Activated T-cell treated with anti-CD3 and anti-CD28 coated beads for 24 hours (primary cell): ENCODE measurements at regions not wholly inside any gene's neighbourhood (a gene's known extent, or its start where the extent isn't known, plus 50 kb on each side); places are given as distances from the start of the nearest gene placed in this dataset.

Experiments
- DNase-seq: peaks from one replicate; pipeline ENCODE4 v3.0.0-alpha.2; 2020; ENCODE audit warnings: low read depth

DNA sequence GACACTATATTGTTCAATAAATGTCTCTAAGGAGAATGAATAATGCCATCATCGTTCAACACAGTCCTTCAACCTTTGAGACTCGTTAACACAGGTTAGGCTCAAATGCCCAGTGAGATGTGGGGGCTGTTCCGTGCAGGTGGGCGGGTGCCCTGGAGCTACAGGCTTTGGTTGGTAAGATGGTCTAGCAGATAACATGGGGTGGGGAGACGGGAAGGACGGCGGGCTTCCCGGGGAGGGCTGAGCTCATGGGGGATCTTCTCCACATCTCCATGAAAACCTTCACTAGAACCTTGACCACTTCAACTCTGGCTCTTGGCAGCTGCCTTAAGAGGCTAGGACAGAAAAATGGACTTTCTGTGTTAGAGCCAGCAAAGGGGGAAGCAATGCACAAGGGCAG, 134.1 kb upstream of the TCERG1L start:
- no peak for DNase-seq

DNA sequence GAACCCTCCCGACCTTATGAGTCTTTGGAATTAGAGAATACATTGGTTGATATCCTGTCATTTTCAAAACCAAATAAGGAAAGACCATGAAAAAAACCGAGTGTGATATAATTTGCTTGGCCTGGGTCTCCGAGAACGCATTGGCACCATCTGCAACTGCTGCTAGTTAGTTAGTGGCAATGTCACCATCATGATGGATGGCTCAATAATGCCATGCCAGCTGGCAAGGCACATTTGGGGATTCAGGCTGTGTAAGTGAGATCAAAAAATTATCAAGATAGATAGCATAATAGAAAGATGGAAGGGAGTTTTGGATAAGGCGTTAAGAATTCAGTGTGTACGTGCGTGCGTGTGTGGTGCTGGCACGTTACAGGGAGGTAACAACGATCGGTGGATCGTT, 134.7 kb upstream of the TCERG1L start:
- no peak for DNase-seq

DNA sequence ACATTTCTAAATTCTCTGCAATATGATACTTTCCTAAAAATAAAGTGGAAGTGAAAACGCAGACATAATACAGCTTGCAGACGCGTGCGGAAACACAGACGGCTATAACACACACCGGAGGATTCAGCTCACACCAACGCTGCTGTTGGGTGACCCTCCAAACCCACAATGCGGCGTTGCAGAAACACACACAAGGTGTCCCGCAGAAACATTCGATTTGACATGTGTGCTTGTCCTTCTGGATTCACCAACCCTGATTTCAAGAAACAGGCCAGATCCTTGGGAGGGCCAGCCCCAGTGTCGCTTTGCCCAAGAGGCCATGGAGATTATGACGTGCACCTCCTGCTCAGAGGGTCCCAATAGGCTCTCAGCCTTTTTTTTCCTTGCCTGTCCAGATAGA, 136.7 kb upstream of the TCERG1L start:
- no peak for DNase-seq

DNA sequence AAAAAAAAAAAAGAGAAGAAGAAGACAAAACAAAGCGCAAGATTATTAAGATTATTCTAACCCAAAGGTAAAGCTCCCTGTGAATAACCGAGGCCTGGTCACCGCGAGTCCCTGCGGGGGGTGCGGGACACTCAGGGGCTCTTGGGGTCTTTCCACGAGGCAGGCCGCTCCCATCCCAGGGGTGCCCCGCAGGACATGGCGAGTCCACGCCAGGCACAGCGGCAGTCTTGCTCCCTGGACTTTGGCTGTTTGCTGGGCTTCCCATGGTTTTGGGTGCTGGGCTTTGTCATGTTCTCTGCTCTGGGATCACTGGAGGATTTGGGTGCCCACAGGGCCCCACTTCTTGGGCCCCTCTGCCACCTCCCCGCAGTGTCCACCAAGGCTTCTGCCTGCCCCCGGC, 137.4 kb upstream of the TCERG1L start:
- no peak for DNase-seq

DNA sequence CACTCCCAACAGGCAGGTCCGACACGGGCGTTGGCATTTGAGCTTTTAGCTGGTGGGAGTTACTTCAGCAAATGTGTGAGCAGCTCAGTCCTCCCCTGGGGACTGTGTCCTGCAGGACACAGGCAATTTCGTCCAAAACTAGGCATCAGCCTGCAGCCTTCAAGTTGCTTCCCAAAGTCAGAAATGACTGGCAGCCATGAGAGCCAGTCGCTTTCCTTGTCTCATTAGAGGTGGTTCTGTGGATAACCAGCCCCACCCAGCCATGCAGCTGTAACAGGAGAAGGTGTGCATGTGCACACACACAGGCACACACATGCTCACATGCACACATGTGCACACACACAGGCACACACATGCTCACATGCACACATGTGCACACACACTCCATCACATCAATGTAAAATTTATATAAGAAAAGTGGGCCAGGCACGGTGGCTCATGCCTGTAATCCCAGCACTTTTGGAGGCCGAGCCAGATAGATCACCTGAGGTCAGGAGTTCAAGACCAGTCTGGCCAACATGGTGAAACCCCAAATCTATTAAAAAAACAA, 138.8 kb upstream of the TCERG1L start:
- no peak for DNase-seq

DNA sequence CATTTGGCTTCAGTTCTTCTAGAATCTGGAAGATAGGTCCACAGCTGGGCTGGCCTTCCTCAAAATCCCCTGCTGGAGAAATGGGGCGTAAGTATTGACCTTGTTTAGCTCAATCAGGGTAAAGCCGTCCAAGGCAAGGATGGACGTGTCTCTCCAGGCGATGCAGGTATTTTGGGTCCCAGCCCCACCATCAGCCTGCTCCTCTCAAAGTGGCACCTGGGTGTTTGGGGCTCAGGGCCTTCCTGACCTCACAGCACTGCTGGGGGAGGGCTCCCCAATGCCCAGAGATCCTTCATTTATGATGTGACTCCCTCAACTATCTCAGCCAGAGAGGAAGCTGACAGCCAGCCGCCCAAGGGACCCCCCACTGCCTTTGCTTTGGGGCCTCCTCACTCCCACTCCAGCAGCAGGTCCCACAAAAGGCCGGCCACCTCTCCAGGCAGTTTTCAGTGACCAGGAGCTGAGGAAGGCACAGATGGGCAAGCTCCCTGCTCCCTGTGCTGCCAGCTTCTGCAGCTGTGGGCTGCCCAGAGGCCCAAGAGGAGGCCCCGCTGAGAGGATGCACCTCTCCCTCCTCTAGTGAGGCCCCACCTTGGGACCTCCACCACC, 140.0 kb upstream of the TCERG1L start:
- DNase-seq: no peak

DNA sequence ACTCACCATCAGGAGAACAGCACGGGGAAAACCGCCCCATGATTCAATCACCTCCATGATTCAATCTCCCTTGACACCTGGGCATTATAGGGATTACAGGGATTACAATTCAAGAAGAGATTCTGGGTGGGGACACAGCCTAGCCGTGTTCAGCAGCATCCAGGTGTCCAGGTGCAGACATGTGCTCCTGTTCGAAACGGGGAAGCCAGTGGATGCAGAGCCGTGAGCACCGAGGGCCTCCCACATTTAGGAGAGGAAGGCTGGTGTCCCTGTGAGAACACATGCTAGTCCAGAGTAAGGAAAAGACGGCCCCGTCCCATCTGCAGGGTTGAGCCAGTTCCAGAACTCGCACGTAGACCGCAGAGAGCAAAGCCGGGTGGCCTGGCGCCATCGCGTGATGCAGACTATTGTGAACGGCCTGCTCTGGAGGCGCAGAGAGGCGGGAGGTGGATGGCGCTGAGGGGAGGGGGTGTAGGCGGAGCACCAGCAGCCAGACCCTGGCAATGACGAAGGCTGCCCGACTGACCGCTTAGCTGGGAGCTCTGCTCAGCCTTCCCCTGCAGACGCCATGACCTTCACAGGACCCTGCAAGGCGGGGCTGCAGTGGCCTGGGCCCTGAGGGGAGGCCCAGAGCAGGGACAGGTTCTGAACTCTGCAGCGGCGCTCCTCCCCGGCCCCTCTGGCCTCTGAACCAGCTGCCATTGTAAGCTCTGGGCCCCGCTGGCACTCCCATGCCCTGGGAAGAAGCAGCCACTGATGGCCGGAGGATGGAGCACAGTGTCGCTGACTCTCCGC, 141.6 kb upstream of the TCERG1L start:
- no peak for DNase-seq

DNA sequence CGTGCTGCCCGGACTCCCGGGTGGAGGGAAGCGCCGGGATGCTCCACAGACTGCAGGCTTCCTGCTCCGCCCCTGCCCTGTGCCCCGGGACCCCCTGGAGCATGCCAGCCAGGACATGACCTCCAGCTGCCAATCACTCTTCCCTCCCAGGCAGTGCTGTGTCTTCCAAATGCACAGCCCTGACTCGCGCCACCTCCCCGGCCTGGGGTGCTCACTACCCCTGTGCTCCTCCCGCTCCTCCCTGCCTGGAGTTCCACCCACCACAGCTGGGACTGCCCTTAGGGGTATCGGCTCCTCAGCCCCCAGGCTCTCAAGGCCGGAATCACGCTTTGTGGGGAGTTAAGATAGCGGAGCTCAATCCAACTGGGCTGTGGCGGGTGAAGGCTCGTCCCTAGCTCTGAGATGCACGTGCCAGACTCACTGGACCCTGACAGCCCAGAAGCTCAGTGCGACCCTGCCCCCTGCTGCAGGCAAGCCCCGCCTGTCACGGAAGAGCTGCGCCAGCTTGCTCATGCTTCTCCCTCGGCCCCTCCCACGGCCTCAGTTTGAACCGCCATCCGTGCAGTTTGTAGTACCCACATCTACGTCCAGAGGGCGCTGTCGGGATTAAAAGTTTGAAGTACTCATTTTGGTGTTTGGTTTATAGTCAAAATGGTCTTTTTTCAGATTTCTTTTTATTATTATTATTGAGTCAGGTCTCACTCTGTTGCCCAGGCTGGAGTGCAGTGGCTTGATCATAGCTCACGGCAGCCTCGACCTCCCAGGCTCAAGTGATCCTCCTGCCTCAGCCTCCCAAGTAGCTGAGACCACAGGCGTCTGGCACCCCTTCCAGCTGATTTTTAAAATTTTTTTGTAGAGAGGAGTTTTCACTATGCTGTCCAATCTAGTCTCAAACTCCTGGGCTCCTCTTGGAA, 142.5 kb upstream of the TCERG1L start:
- DNase-seq: peak; percentile 63

DNA sequence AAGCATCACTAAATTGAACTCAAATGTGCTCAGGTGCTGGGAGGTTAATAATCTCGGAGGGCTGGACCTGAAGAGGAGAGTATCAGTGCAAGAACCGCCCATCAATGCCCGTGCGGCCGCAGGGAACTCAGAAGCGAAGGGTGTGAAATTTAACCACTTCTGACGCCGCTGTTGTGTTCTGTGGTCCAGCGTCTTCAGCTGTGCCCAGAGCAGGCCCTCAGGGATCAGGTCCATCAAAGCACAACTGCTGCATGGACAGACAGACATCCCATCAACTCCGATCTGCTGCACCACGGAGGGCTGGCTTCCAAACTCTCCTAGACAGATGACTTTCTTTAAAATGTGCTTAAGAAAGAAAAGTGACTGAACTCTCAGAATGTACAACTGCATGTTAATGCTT, 144.9 kb upstream of the TCERG1L start:
- DNase-seq: no peak

DNA sequence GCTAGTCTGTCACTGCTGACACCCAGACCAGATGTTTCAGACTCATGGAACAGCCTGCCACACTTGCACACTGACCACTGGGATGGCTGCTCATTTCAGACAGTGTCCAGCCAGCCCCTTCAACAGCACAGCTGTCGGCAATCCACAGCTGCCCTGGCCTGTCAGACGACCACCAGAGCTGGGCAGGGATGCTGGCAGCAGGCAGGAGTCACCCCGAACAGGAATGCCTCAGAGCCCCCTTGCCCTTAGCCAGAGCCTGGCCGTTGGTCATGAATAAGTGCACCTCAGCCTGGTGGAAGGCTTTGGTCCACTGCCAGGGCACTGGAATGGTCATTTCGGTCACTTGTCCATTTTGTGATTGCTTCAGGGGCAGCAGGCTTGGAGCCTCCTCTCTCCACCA, 149.6 kb upstream of the TCERG1L start:
- no peak for DNase-seq

DNA sequence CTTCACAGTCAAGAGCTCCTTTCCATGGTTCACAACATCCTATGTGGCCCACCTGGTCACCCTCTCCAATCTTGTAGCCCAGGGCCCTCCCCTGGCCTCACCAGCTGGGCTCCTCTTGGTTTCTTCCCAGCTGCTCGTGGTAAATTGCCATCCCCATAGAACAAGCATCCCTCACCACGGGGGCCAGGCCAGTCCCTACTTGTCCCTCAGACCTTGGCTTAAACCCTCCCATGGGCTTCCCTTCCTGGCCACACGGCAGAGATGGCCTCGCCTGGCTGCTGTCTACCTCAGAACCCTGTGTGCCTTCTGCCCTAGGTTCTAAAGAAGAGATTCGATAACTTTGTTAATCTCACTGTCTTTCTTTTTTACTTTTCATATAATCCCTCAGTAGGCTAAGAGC, 153.3 kb upstream of the TCERG1L start:
- DNase-seq: no peak

DNA sequence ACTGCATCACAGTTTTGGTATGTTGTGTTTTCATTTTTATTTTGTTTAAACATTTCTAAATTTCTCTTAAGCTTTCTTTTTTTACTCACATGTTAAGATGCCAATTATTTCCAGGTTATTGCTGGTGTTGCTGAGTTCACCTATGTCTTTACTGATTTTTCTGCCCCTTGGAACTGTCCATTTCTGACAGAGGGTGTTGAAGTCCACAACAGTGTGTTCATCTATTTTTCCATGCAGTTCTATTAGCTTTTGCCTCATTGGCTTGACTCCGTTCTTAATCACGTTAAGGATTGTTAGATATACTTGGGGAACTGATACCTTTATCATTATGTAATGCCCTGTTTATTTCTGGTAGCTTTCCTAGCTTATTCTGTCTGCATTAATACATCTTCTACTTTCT, 158.0 kb upstream of the TCERG1L start:
- DNase-seq: no peak

DNA sequence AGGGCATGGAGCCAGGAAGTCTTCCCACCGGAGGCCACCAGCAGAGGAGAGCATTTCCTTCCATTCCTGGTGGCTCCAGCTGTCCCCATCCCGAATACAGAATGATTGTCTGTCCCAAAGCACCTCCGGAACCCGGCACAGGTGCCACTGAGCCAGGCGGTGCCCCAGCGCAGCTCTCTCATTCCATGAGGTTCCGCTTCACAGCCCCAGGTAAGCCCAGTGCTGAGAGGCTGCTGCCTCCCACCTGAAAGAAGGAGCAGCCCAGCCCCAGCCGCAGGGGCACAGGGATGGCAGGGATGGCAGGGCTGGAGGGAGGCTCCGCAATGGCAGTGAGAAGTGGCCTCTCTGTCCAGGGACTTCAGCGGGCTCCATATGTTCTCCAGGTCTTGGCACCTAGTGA, 162.1 kb upstream of the TCERG1L start:
- DNase-seq: no peak

DNA sequence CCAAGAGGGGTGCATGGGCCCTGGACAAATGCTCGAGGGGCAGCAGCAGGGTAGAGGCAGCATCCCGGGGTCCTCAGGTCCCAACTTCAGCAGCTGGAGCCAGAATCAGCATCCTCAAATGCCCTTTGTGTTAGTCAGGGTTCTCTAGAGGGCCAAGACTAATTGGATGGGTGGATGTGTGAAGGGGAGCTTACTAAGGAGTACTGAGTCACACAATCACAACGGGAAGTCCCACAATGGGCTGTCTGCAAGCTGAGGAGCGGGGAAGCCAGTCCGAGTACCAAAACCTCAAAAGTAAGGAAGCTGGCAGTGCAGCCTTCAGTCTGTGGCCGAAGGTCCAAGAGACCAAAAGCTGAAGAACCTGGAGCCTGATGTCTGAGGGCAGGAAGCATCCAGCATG, 162.9 kb upstream of the TCERG1L start:
- no peak for DNase-seq

DNA sequence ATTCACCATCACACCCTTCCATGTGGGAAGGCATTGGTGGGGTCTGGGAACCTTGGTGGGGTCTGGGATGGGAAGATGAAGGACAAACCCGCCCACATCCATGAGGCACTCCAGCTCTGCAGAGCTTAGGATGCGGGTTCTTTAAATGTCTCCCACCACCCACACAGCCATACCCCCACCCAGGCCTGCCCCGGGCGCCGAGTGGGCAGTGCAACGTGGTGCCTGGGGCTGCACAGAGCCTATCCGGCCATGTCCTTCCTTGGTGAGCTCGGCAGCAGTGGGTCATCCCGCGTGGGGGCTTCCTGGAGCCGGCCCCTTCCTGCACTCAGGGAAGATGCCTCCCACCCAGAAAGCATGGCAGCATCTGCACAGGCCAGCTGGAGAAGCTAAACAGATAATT, 163.5 kb upstream of the TCERG1L start:
- no peak for DNase-seq

DNA sequence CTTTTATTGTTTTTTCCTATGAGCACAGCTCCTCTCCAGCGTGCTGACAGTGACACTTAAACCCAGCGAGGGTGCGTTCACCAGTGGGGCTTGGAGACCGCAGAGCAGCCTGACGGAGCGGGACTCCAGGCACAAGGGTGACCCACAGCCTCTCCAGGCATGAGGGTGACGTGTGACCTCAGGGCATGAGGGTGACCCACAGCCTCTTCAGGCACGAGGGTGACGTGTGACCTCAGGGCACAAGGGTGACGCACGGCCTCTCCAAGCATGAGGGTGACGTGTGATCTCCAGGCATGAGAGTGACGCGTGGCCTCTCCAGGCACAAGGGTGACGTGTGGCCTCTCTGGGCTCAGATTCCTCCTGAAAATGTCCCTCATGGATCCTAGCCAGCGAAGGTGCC, 164.3 kb upstream of the TCERG1L start:
- DNase-seq: no peak

DNA sequence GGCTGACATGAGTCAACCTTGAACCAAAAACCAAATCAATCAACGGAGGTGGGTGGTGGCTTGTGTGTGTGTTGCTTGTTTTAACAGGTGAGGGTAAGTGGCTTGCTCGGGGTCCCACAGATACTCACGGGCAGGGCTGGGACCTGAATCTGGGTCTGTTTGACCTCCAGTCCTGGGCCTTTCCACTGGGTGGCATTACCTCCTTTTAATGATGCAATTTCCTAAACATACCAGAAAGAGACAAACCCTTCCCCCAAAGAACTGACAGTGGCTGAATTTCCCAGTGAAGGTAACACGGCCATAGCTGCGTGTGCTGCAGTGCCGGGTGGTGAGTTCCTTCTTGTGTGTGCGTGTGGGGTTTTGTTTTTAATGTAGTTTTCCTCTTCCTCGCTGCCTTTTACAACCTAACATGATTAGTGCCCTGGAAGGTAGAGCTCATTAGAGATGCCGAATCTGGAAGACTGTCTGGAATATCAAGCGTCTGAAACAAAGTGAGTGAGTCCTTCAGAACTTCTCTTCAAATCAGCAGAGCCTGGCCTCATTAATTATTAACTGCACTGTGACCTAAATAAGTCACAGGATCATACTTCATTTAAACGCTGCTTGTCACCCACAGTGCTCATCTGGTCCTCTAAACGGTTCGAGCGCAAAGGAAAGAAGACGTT, 166.1 kb upstream of the TCERG1L start:
- DNase-seq: no peak

DNA sequence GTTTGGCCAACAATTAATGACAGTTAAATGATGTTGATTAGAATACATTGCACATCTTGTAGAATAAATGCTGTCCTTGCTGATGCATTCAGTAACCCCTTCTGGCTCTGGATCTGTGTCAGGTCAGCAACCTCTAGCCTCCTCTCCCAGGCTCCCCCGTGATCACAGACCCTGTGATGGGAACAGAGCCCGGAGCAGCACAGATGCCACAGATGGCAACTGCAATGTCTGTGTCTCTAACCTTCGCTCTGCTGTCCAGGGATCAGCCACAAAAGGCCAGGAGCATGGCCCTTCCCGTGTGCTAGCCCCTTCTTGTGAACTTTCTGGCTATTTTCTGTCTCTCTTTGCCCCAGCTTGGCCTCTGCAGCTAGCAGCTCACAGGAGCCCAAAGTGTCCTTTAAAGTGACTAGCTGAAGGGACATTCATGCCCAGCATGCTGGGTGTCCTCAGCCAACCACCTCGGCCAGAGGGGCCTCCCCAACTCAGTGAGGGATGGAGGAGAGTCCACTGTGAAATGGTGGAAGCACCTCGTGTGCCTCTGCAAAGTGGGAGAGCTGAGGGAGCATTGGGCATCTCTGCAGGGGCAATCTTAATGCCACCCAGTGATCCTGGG, 167.0 kb upstream of the TCERG1L start:
- no peak for DNase-seq

DNA sequence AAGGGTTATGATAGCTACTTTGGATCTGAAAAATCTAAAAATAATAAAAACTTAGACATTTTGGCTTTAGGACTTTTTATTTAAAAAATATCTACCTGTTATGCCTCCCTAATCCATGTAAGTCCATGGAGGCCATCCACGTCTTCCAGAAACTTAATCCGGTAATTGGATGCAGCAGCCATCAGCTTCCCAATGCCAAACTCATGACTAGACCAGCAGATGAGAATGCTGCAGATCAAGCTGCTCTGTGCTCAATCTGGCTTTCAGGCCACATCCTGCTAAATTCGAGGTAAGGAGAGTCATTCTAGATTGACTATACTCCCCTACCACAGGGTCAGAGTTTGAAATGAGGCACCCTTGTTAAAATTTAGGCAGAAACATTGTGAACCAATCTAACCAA, 168.5 kb upstream of the TCERG1L start:
- no peak for DNase-seq

DNA sequence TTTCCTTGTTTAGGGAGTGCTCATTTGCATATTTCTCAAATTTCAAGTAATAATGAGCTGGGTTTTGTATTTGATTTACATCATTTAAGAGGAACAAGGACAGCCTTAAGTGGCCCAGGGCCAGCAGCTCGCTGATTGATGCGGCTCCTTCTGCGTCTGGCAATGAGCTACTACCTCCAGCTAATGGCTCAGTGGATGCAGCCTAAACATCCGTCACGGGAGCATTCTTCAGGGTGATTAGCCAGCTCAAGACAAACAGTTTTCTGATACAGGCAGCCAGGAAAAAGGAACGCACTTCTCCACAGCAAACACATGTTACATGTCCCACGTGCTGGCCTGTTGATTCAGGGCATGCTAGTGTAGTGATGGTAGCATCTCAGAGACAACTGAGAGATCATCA, 169.3 kb upstream of the TCERG1L start:
- no peak for DNase-seq

DNA sequence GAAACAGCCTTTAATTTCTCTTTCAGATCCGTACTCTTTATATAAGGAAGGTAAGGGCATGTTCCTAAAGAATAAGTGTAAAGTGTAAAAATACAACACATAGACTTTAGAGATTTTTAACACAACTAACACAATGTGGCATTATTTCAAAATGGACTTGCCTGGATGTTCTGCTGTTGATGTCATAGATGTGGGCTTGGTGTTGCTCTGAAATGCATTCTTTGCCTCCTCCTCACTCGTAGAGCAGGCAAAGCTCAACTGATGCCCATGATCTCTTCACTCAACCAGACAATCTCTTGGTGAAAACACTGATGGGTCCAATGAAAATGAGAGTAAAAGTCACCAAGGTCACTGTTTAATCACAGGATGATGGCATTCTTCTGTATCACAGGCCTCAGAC, 174.2 kb upstream of the TCERG1L start:
- no peak for DNase-seq

DNA sequence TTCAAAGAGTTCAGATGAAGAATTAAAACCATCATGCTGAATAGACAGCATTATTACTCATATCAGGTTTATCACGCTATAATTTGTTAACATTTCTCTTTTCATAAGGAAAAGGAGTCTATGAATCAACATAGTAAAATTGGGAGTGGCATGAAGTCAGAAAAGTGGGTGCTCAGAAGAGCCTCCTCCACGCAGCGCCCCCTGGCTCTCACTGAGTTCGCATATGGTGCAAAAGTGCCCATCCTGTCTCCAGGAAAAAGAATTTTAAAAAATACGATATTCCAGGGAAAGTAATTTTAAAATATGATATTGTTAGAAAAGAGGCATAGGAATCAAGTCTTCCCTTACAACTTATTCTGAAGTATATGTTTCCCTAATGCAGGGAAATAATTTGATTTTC, 176.3 kb upstream of the TCERG1L start:
- DNase-seq: no peak
